NT2/D1 (cell line): ENCODE measurements at regions not wholly inside any gene's neighbourhood (a gene's known extent, or its start where the extent isn't known, plus 50 kb on each side); places are given as distances from the start of the nearest gene placed in this dataset.

Experiments used
- SUZ12 ChIP-seq: IDR thresholded peaks from 2 replicates; pipeline ENCODE4 v1.6.1; 2011; ENCODE audit not compliant: insufficient read length, insufficient read depth; ENCODE audit errors: extremely low read depth
- YY1 ChIP-seq: IDR thresholded peaks from 2 replicates; pipeline ENCODE4 v1.6.1; 2011; ENCODE audit not compliant: insufficient read length, insufficient read depth
- ZNF274 ChIP-seq: IDR thresholded peaks from 2 replicates; pipeline ENCODE4 v1.6.1; 2011; ENCODE audit warnings: mild to moderate bottlenecking, low read depth, low read length

DNA sequence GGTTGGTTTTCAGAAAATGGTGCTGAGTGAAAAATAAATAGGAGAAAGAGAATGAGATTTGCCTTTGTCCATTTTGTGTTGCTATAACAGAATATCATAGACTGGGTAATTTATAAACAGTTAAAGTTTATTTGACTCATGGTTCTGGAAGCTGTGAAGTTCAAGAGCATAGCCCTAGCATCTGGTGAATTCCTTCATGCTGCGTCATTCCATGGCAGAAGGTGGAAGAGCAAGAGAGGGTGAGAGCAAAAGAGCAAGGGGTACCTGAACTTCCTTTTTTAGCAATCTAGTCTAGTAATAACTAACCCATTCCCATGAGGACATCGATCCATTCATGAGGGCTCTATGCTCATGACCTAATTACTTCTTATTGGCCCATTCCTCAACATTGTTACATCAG, 209.1 kb upstream of the ZP4 start:
- TF ChIP-seq YY1 (no peak), SUZ12 (no peak), ZNF274 (no peak)
